ENCODE measurements at regions not wholly inside any gene's neighbourhood (a gene's known extent, or its start where the extent isn't known, plus 50 kb on each side); places are given as distances from the start of the nearest gene placed in this dataset.
"Not testable (repeated sequence)": the region's sequence is repeated elsewhere in the genome, so short reads cannot be mapped to it uniquely, and the experiment has no call there.

DNA sequence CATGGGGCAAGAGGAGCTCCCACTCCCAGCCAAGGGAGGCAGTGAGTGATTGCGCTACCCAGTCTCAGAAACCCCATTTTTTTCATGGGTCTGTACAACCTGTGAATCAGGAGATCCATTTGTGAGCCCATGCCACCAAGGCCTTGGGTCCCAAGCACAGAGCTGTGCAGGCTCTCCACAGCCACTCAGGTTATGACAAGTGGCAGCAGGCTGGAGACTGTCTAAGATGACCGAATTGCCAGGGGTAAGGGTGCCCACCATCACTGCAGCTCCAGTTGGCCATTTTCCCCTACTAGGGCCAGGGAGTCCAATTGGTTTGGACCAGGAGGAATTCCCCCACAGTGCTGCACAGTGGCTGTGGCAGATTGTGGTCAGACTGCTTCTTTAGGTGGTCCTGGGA lies 407.5 kb upstream of the KLHL4 start:
- no peak for DNase-seq

DNA sequence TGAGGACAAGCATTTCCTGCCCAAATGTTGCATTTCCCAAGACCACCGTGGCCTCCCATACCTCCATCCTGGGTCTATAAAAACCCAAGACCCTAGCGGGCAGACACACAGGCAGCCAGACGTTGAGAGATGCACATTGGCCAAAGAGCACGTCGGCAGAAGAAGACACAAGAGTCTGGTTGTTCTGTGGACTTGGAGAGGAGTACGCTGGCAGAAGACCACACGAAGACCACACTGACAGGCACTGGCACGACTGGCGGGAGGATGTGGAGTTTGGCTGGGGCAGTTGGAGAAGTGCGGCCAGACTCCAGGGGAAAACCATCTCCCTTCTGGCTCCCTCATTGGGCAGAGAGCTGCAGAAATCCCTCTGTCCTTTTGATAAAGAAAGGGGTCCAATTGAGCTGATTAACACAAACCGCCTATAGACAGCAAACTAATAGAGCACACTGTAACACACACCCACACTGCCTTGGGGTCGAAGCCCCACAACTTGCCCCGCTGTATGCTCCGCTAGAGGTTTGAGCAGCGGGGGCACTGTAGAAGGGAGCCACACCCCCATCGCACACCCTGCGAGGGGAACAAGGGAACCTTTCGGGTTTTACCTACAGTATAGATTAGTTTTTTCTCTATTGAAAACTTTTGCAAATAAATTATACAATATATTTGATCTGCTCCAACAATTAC lies 376.7 kb upstream of the KLHL4 start:
- DNase-seq = no peak

DNA sequence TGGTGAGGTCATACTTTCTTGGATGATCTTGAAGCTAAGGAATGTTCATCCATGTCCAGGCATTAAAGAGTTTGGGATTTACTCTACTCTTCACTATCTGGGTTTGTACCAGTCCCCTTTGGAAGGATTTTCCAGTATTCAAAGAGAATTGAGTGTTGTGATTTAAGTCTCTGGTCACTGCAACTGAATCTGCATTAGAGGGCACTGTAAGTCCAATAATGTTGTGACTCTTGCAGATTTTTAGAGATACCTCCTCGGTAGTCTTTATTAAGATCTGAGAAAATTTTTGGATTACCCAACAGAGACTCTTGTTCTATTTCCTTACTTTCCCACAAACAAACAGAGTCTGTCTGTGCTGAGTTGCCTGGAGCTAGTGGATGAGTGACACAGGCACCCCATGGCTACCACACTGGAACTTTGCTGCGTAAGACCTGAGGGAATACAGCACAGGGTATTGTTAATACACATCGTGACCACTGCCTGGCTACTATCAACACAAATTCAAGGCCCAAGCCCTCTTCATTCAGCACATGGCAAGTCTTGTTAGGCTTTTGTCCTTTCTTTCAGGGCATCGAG lies 357.1 kb upstream of the KLHL4 start:
- DNase-seq = no peak

DNA sequence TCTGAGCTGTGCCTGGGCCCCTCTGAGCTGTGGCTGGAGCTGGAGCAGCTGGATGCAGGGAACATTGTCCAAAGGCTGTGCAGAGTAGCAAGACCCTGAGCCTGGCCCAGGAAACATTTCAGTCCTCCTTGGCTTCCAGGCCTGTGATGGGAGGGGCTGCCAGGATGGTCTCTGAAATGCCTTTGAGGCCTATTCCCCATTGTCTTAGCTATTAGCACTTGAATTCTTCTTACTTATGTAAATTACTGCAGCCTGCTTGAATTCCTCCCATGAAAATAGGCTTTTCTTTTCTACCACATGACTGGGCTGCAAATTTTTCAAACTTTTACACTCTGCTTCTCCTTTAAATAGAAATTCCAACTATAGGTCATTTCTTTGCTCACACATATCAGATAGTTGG lies 349.8 kb upstream of the KLHL4 start:
- DNase-seq = no peak

DNA sequence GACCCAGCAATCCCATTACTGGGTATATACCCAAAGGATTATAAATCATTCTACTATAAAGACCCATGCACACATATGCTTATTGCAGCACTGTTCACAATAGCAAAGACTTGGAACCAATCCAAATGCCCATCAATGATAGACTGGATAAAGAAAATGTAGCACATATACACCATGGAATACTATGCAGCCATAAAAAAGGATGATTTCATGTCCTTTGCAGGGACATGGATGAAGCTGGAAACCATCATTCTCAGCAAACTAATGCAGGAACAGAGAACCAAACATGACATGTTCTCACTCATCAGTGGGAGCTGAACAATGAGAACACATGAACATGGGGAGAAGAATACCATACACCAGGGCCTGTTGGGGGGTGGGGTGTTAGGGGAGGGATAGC lies 339.6 kb upstream of the KLHL4 start:
- DNase-seq = not testable (repeated sequence)

Measured in Kasumi-1 (cell line).